Iris pigment epithelial cell (primary cell): ENCODE measurements at regions not wholly inside any gene's neighbourhood (a gene's known extent, or its start where the extent isn't known, plus 50 kb on each side); places are given as distances from the start of the nearest gene placed in this dataset.

Experiments
- DNase-seq: peaks from one replicate; pipeline ENCODE4 v3.0.0-alpha.2; 2011; ENCODE audit warnings: low read depth

- DNase-seq = peak; percentile 23
These were observed 170.3 kb upstream of the MITF start for GRCh38 chr3:69568951-69569350.

GRCh38 chr3:69568458-69568857, 170.8 kb upstream of the MITF start:
- peak; percentile 51 for DNase-seq

GRCh38 chr3:69567710-69568052, 171.6 kb upstream of the MITF start:
- no peak for DNase-seq

GRCh38 chr3:69567023-69567709, 172.1 kb upstream of the MITF start:
- DNase-seq = no peak

- DNase-seq = no peak
These were observed 173.0 kb upstream of the MITF start for GRCh38 chr3:69566275-69566674.

GRCh38 chr3:69565316-69565715, 173.9 kb upstream of the MITF start:
- no peak for DNase-seq

- no peak for DNase-seq
These were observed 175.3 kb upstream of the MITF start for GRCh38 chr3:69563981-69564380.

- DNase-seq = no peak
These were observed 176.1 kb upstream of the MITF start for GRCh38 chr3:69563151-69563550.

GRCh38 chr3:69562020-69562419, 176.1 kb upstream of the FRMD4B start:
- DNase-seq = no peak

- DNase-seq = no peak
These were observed 174.9 kb upstream of the FRMD4B start for GRCh38 chr3:69560818-69561217.

- no peak for DNase-seq
These were observed 174.2 kb upstream of the FRMD4B start for GRCh38 chr3:69560116-69560515.

- peak; percentile 65 for DNase-seq
These were observed 173.0 kb upstream of the FRMD4B start for GRCh38 chr3:69558912-69559311.

GRCh38 chr3:69554576-69554975, 168.7 kb upstream of the FRMD4B start:
- DNase-seq = no peak

- DNase-seq = no peak
These were observed 168.0 kb upstream of the FRMD4B start for GRCh38 chr3:69553888-69554287.

- no peak for DNase-seq
These were observed 161.6 kb upstream of the FRMD4B start for GRCh38 chr3:69547461-69547880.

GRCh38 chr3:69542805-69543429, 157.0 kb upstream of the FRMD4B start:
- DNase-seq = no peak

GRCh38 chr3:69542089-69542804, 156.4 kb upstream of the FRMD4B start:
- DNase-seq = peak; percentile 10

- peak; percentile 13 for DNase-seq
These were observed 155.8 kb upstream of the FRMD4B start for GRCh38 chr3:69541711-69542088.

- DNase-seq = no peak
These were observed 155.1 kb upstream of the FRMD4B start for GRCh38 chr3:69540706-69541581.

GRCh38 chr3:69539134-69539533, 153.2 kb upstream of the FRMD4B start:
- no peak for DNase-seq

- no peak for DNase-seq
These were observed 152.4 kb upstream of the FRMD4B start for GRCh38 chr3:69538281-69538680.

- DNase-seq = no peak
These were observed 150.6 kb upstream of the FRMD4B start for GRCh38 chr3:69536306-69537020.
